Stimulated activated CD4-positive, alpha-beta T cell treated with anti-CD3 and anti-CD28 coated beads, TNF-alpha, amount 100 ng/mL, for 1 hour (primary cell): ENCODE measurements at regions not wholly inside any gene's neighbourhood (a gene's known extent, or its start where the extent isn't known, plus 50 kb on each side); places are given as distances from the start of the nearest gene placed in this dataset.
"Not testable (repeated sequence)": the region's sequence is repeated elsewhere in the genome, so short reads cannot be mapped to it uniquely, and the experiment has no call there.

Experiments
- DNase-seq, 3 donors: peaks; one replicate each; pipeline ENCODE4 v3.0.0-alpha.2; 2020; ENCODE audit warnings: low read depth in 3 of 3, low spot score in 1 of 3

GRCh38 chr11:81990659-81991443, 742.8 kb downstream of the FAM181B start:
- no peak for DNase-seq

GRCh38 chr11:81989093-81989492, 744.6 kb downstream of the FAM181B start:
- no peak for DNase-seq

- no peak for DNase-seq
These were observed 745.7 kb downstream of the FAM181B start for GRCh38 chr11:81987829-81988472.

GRCh38 chr11:81986556-81987161, 747.0 kb downstream of the FAM181B start:
- DNase-seq: no peak

GRCh38 chr11:81979448-81979847, 754.2 kb downstream of the FAM181B start:
- DNase-seq: no peak

- DNase-seq: no peak
These were observed 758.3 kb downstream of the FAM181B start for GRCh38 chr11:81975261-81975900.

- no peak for DNase-seq
These were observed 762.8 kb downstream of the FAM181B start for GRCh38 chr11:81970886-81971285.

- no peak for DNase-seq
These were observed 766.4 kb downstream of the FAM181B start for GRCh38 chr11:81967242-81967641.

GRCh38 chr11:81966340-81966739, 767.3 kb downstream of the FAM181B start:
- DNase-seq: no peak

- no peak for DNase-seq
These were observed 770.6 kb downstream of the FAM181B start for GRCh38 chr11:81963018-81963417.

GRCh38 chr11:81960443-81960842, 773.2 kb downstream of the FAM181B start:
- no peak for DNase-seq

GRCh38 chr11:81959341-81959740, 774.3 kb downstream of the FAM181B start:
- DNase-seq: no peak

GRCh38 chr11:81954301-81954700, 779.4 kb downstream of the FAM181B start:
- DNase-seq: not testable (repeated sequence)

- DNase-seq: no peak
These were observed 786.8 kb downstream of the FAM181B start for GRCh38 chr11:81946831-81947230.

GRCh38 chr11:81942646-81943045, 791.0 kb downstream of the FAM181B start:
- DNase-seq: no peak

- no peak for DNase-seq
These were observed 791.7 kb downstream of the FAM181B start for GRCh38 chr11:81941998-81942397.

- DNase-seq: no peak
These were observed 801.4 kb downstream of the FAM181B start for GRCh38 chr11:81932303-81932702.

- DNase-seq: no peak
These were observed 813.5 kb downstream of the FAM181B start for GRCh38 chr11:81920205-81920604.

GRCh38 chr11:81916451-81916850, 817.2 kb downstream of the FAM181B start:
- DNase-seq: no peak

GRCh38 chr11:81915045-81915444, 818.6 kb downstream of the FAM181B start:
- no peak for DNase-seq

- DNase-seq: no peak
These were observed 819.9 kb downstream of the FAM181B start for GRCh38 chr11:81913793-81914192.

- DNase-seq: no peak
These were observed 825.7 kb downstream of the FAM181B start for GRCh38 chr11:81907996-81908395.
